ENCODE measurements at regions not wholly inside any gene's neighbourhood (a gene's known extent, or its start where the extent isn't known, plus 50 kb on each side); places are given as distances from the start of the nearest gene placed in this dataset.

DNA sequence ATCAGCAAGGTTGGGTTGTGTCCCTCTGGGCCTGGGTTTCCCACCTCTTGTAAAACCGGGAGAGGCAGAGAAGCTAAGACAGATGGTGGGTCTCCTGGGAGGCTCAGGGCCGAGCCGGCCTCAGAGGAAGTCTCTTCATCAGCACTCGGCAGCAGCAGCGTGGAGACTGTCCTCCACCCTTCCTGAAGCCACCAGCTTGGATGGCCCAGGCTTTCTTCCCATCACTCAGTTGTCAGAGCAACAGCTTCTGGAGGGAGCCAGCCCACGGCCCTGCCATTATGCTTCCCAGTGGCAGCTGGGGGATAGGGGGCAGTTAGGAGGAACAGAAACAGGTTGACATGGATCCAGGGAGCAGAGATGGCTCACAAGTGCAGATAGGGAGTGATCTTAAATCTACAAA lies 191.0 kb downstream of the KATNAL1 start (continued):
- no peak for TF ChIP-seq ZNF280A (IDR thresholded peaks at IDR 0.05; ENCODE audit: low read depth, partially characterized antibody)

DNA sequence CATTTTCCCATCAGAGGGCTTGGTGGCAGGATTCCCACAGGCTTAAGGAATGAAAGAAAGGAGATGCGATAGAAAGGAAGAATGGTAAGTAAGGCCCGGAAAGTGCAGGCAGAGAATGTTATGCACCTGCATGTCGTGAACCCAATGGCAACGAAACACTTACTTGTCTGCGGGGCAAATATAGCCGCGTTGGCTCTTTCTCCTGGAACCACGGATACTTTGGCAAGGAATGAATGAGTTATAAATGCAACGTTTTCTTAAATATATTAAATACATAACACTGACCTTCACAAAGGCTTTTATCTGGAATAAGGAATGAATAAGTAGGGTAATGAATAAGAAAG lies 192.1 kb downstream of the KATNAL1 start:
- ATAC-seq (no peak), DNase-seq (ENCODE audit: extremely low read depth in 1 of 4, low spot score in 3 of 4) (no peak), FAIRE-seq (no peak)
- Histone ChIP-seq H3K4me1 (replicated peaks in 1 of 2; ENCODE audit: control insufficient read depth in 2 of 2, insufficient read depth in 2 of 2, low read length in 2 of 2) (peaks cover 5 to 9% of the 10 kb centered on the region in 2 experiments; a peak in 4 of 5 replicates), H3K4me3 (peak overlapping the region; percentile 51; the same call in 1 of the 2 replicates), H2AFZ (ENCODE audit: low read depth, low read length) (no peak overlapping the region), H3K27ac (ENCODE audit: extremely low read depth, low read depth, low read length) (no peak overlapping the region), H3K9me3 (replicated peaks; ENCODE audit: control insufficient read depth, insufficient read depth, low read depth, low read length) (no peaks in the 10 kb centered on the region), H3K36me3 (ENCODE audit: control insufficient read depth, insufficient read depth, low read length) (no peaks in the 10 kb centered on the region), H3K4me2 (ENCODE audit: insufficient read depth, low read length) (0 out of 2 replicates have a peak overlapping the region, but pooled peaks have one; percentile 58), H3K9me1 (ENCODE audit: control insufficient read depth, insufficient read depth, low read length) (no peaks in the 10 kb centered on the region), H3K27me3 (ENCODE audit: control insufficient read depth in 2 of 2, insufficient read depth in 2 of 2, low read length in 2 of 2) (peaks cover 0 to 13% of the 10 kb centered on the region in 2 experiments), H4K20me1 (replicated peaks; ENCODE audit: control insufficient read depth, insufficient read depth, low read length) (no peaks in the 10 kb centered on the region), H3K9ac (ENCODE audit: insufficient read depth in 1 of 2, low read depth in 2 of 2, low read length in 2 of 2) (no peak overlapping the region), H3K79me2 (ENCODE audit: control insufficient read depth, insufficient read depth, low read length) (no peaks in the 10 kb centered on the region)
- intact Hi-C loops (cut with micrococcal nuclease) (loop anchor here (10.0 kb wide), 1 partner anchor 150 kb away; no protein-coding TSS in a partner anchor), in situ Hi-C loops (cut with MboI) (loop anchor here (10.0 kb wide), 1 partner anchor 340 kb away; no protein-coding TSS in a partner anchor)
- TF ChIP-seq, protein P1, sequence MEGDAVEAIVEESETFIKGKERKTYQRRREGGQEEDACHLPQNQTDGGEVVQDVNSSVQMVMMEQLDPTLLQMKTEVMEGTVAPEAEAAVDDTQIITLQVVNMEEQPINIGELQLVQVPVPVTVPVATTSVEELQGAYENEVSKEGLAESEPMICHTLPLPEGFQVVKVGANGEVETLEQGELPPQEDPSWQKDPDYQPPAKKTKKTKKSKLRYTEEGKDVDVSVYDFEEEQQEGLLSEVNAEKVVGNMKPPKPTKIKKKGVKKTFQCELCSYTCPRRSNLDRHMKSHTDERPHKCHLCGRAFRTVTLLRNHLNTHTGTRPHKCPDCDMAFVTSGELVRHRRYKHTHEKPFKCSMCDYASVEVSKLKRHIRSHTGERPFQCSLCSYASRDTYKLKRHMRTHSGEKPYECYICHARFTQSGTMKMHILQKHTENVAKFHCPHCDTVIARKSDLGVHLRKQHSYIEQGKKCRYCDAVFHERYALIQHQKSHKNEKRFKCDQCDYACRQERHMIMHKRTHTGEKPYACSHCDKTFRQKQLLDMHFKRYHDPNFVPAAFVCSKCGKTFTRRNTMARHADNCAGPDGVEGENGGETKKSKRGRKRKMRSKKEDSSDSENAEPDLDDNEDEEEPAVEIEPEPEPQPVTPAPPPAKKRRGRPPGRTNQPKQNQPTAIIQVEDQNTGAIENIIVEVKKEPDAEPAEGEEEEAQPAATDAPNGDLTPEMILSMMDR (IDR thresholded peaks at IDR 0.05 in 2 of 3, conservative IDR thresholded peaks at IDR 0.05 in 1 of 3; ENCODE audit: insufficient read depth in 2 of 3, low read depth in 1 of 3, low read length in 3 of 3), result 0 out of 6 replicates have a peak, but pooled peaks of 1 of the 3 experiments have one; percentile 6
- TF ChIP-seq TAF15 (IDR thresholded peaks at IDR 0.05; ENCODE audit: low read depth, low read length) (no peak), NRF1 (conservative IDR thresholded peaks at IDR 0.05 in 1 of 2, IDR thresholded peaks at IDR 0.05 in 1 of 2) (peak in 1 of 2 experiments; percentile 36; a peak in 1 of 4 replicates)
- BruUV-seq (replicated peaks), result no TSS peak
- ChIA-PET CTCF (ENCODE audit: low intra/inter-chr PET ratio) (interaction anchor here (0.8 kb wide), 1 partner anchor 345 kb away, joined by 4 read pairs; no protein-coding TSS in a partner anchor), POLR2A (no interaction called here)
- WGBS (ENCODE audit: insufficient coverage, low coverage, missing lambda C conversion rate), result 40% methylated on average over 8 of the region's 9 CpGs
